Neural cell (in vitro differentiated cells): ENCODE measurements at regions not wholly inside any gene's neighbourhood (a gene's known extent, or its start where the extent isn't known, plus 50 kb on each side); places are given as distances from the start of the nearest gene placed in this dataset.

ENCODE experiments used
- CTCF ChIP-seq: fragments of 450-650 bp; IDR thresholded peaks from 2 replicates; pipeline ENCODE4 v1.5.1; 2014; ENCODE audit warnings: antibody characterized with exemption, mild to moderate bottlenecking, moderate library complexity; ENCODE audit not compliant: poor library complexity, severe bottlenecking
- EP300 ChIP-seq: fragments of 450-650 bp; conservative IDR thresholded peaks from 2 replicates; pipeline ENCODE4 v1.6.1; 2014; ENCODE audit warnings: antibody characterized with exemption, mild to moderate bottlenecking, moderate library complexity; ENCODE audit not compliant: poor library complexity, severe bottlenecking
- EZH2 ChIP-seq: fragments of 200-600, 300-800 bp; shearing (Covaris generic), sonication (generic); IDR thresholded peaks from 2 replicates; pipeline ENCODE4 v1.6.1; 2014; ENCODE audit warnings: antibody characterized with exemption, low read length, borderline replicate concordance, mild to moderate bottlenecking; ENCODE audit not compliant: insufficient read depth, poor library complexity, severe bottlenecking
- MXI1 ChIP-seq: fragments of 450-650 bp; conservative IDR thresholded peaks from 2 replicates; pipeline ENCODE4 v1.6.1; 2014; ENCODE audit warnings: antibody characterized with exemption, mild to moderate bottlenecking; ENCODE audit not compliant: poor library complexity, severe bottlenecking
- POLR2AphosphoS5 ChIP-seq: IDR thresholded peaks from 2 replicates; pipeline ENCODE4 v1.6.1; 2012
- RAD21 ChIP-seq: fragments of 450-650 bp; conservative IDR thresholded peaks from 2 replicates; pipeline ENCODE4 v1.6.1; 2014; ENCODE audit warnings: antibody characterized with exemption, mild to moderate bottlenecking, moderate library complexity
- REST ChIP-seq: IDR thresholded peaks from 2 replicates; pipeline ENCODE4 v1.6.1; 2012; ENCODE audit warnings: borderline replicate concordance
- SMC3 ChIP-seq: fragments of 450-650 bp; conservative IDR thresholded peaks from 2 replicates; pipeline ENCODE4 v1.6.1; 2014; ENCODE audit warnings: antibody characterized with exemption, mild to moderate bottlenecking, moderate library complexity; ENCODE audit not compliant: poor library complexity

- TF ChIP-seq CTCF (no peak), MXI1 (no peak), RAD21 (no peak), EP300 (no peak), EZH2 (no peak), POLR2AphosphoS5 (no peak), SMC3 (no peak), REST (no peak)
Measured at GRCh38 chr13:105334211-105334610, 1201.3 kb downstream of the EFNB2 start.
